ENCODE measurements at regions not wholly inside any gene's neighbourhood (a gene's known extent, or its start where the extent isn't known, plus 50 kb on each side); places are given as distances from the start of the nearest gene placed in this dataset.

DNA sequence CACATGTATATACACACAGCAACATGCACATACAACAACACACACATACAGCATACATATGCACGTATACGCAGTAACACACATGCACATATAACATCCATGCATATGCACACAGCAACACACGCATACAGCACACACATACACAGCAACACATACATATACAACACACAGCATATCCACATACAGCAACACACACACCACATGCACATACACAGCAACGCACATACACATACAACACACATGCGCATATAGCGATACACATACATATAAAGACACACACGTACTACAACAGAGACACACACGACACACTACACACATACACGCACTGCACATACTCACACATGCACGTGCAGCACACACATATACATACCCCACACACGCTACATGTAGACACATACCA, 187.8 kb downstream of the GLI2 start:
- no peak overlapping the region for H2AFZ ChIP-seq (ENCODE audit: low read depth, low read length, poor library complexity, severe bottlenecking)
- intact Hi-C loops (cut with micrococcal nuclease), result no loop called here
- TF ChIP-seq EGR1 (IDR thresholded peaks at IDR 0.05; ENCODE audit: low read depth) (no peak), REST (IDR thresholded peaks at IDR 0.05; ENCODE audit: low read depth) (no peak), FOSL1 (IDR thresholded peaks at IDR 0.05; ENCODE audit: low read depth) (no peak), ZNF274 (IDR thresholded peaks at IDR 0.05; ENCODE audit: low read depth, low read length) (no peak), EZH2 (IDR thresholded peaks at IDR 0.05) (no peak), POLR2A (IDR thresholded peaks at IDR 0.05; ENCODE audit: borderline replicate concordance, extremely low read depth, insufficient read depth, insufficient read length) (no peak), SP1 (IDR thresholded peaks at IDR 0.05; ENCODE audit: low read depth) (no peak), CBX3 (IDR thresholded peaks at IDR 0.05; ENCODE audit: low read depth) (no peak), YY1 (IDR thresholded peaks at IDR 0.05; ENCODE audit: extremely low read depth, insufficient replicate concordance, low read depth, low read length) (no peak), SIN3A (IDR thresholded peaks at IDR 0.05; ENCODE audit: low read depth) (no peak), JUND (IDR thresholded peaks at IDR 0.05) (no peak), ELF1 (IDR thresholded peaks at IDR 0.05; ENCODE audit: borderline replicate concordance, low read depth) (no peak), EZH2phosphoT487 (IDR thresholded peaks at IDR 0.05; ENCODE audit: borderline replicate concordance) (no peak), POLR2AphosphoS5 (IDR thresholded peaks at IDR 0.05; ENCODE audit: low read depth, low read length) (no peak), TCF7L2 (IDR thresholded peaks at IDR 0.05; ENCODE audit: borderline replicate concordance, extremely low read depth, insufficient read depth, insufficient read length) (no peak), ZFX (IDR thresholded peaks at IDR 0.05) (no peak)
- TF ChIP-seq, protein P1, sequence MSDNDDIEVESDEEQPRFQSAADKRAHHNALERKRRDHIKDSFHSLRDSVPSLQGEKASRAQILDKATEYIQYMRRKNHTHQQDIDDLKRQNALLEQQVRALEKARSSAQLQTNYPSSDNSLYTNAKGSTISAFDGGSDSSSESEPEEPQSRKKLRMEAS (IDR thresholded peaks at IDR 0.05), result no peak
- TF ChIP-seq, protein P2, sequence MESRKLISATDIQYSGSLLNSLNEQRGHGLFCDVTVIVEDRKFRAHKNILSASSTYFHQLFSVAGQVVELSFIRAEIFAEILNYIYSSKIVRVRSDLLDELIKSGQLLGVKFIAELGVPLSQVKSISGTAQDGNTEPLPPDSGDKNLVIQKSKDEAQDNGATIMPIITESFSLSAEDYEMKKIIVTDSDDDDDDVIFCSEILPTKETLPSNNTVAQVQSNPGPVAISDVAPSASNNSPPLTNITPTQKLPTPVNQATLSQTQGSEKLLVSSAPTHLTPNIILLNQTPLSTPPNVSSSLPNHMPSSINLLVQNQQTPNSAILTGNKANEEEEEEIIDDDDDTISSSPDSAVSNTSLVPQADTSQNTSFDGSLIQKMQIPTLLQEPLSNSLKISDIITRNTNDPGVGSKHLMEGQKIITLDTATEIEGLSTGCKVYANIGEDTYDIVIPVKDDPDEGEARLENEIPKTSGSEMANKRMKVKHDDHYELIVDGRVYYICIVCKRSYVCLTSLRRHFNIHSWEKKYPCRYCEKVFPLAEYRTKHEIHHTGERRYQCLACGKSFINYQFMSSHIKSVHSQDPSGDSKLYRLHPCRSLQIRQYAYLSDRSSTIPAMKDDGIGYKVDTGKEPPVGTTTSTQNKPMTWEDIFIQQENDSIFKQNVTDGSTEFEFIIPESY (IDR thresholded peaks at IDR 0.05; ENCODE audit: extremely low read depth, insufficient replicate concordance, low read length), result no peak
- CTCF ChIA-PET, result no interaction called here
- H4K20me1 ChIP-seq (ENCODE audit: insufficient read depth), result no peaks in the 10 kb centered on the region
- no peak overlapping the region for H3K4me3 ChIP-seq (replicated peaks in 1 of 2; ENCODE audit: low read depth in 1 of 2, low read length in 2 of 2)
- RAD21 ChIA-PET (ENCODE audit: low non-redundant PET in 1 of 2, low total read pairs in 2 of 2, uncharacterized antibody in 2 of 2, unreplicated experiment in 2 of 2), result no interaction called here
- BruUV-seq (replicated peaks), result no TSS peak
- ATAC-seq (no peak), DNase-seq (ENCODE audit: low read depth, low spot score) (no peak)
- H3K27me3 ChIP-seq (ENCODE audit: insufficient read depth, low read length), result no peaks in the 10 kb centered on the region
- H3K79me2 ChIP-seq (ENCODE audit: insufficient read depth, low read length), result no peaks in the 10 kb centered on the region
- no peaks in the 10 kb centered on the region for H3K9me2 ChIP-seq (ENCODE audit: insufficient read depth)
- H3K4me1 ChIP-seq (ENCODE audit: control insufficient read depth in 1 of 2, insufficient read depth in 2 of 2, low read length in 2 of 2), result no peaks in the 10 kb centered on the region
- POLR2A ChIA-PET, result no interaction called here
- no peak overlapping the region for H3K27ac ChIP-seq (ENCODE audit: low read depth, low read length)
- H3K9me3 ChIP-seq (ENCODE audit: control insufficient read depth in 1 of 2, insufficient read depth in 1 of 2, low read depth in 1 of 2, low read length in 2 of 2), result no peaks in the 10 kb centered on the region
- no peaks in the 10 kb centered on the region for H3K36me3 ChIP-seq (ENCODE audit: control insufficient read depth in 1 of 2, insufficient read depth in 2 of 2, low read length in 2 of 2)
- H3K9ac ChIP-seq (ENCODE audit: low read length), result no peak overlapping the region
- no peak overlapping the region for H3K4me2 ChIP-seq (ENCODE audit: low read length)
